ENCODE measurements at regions not wholly inside any gene's neighbourhood (a gene's known extent, or its start where the extent isn't known, plus 50 kb on each side); places are given as distances from the start of the nearest gene placed in this dataset.

DNA sequence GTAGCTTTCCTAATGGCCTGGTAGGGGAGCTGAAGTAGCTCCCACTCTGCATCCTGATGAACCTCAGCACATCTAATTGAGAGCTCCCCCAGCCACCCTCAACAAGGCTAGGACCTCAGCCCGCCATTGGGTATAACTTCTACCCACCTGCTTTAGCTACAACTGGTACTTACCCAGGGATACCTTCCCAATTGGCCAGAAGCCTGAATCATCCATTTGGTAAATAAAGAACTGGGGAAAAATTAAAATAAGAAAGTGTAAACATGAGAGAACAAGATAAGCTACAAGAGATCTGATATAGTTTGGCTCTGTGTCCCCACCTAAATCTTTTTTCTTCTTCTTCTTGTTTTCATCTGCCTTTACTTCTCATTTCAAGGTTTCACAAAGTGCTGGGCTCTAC is 372.0 kb downstream of the CMPK2 start:
- no peak for TF ChIP-seq POLR2AphosphoS5 (IDR thresholded peaks at IDR 0.05)
- TF ChIP-seq POLR2A (IDR thresholded peaks at IDR 0.05): no peak
- TF ChIP-seq, protein P1, sequence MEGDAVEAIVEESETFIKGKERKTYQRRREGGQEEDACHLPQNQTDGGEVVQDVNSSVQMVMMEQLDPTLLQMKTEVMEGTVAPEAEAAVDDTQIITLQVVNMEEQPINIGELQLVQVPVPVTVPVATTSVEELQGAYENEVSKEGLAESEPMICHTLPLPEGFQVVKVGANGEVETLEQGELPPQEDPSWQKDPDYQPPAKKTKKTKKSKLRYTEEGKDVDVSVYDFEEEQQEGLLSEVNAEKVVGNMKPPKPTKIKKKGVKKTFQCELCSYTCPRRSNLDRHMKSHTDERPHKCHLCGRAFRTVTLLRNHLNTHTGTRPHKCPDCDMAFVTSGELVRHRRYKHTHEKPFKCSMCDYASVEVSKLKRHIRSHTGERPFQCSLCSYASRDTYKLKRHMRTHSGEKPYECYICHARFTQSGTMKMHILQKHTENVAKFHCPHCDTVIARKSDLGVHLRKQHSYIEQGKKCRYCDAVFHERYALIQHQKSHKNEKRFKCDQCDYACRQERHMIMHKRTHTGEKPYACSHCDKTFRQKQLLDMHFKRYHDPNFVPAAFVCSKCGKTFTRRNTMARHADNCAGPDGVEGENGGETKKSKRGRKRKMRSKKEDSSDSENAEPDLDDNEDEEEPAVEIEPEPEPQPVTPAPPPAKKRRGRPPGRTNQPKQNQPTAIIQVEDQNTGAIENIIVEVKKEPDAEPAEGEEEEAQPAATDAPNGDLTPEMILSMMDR (IDR thresholded peaks at IDR 0.05 in 8 of 11, conservative IDR thresholded peaks at IDR 0.05 in 3 of 11): no peak

Measured in spleen (tissue), 7 donors.